Activated T-cell treated with anti-CD3 and anti-CD28 coated beads, Interleukin-2, amount 50 U/mL, for 48 hours (primary cell): ENCODE measurements at regions not wholly inside any gene's neighbourhood (a gene's known extent, or its start where the extent isn't known, plus 50 kb on each side); places are given as distances from the start of the nearest gene placed in this dataset.

Source experiments
- DNase-seq, 2 experiments: peaks; one replicate each; pipeline ENCODE4 v3.0.0-alpha.2; 2020

GRCh38 chr1:235025422-235025984 lies 103.1 kb downstream of the TOMM20 start:
- DNase-seq: peak; percentile 23 to 26

GRCh38 chr1:235024711-235025421 lies 103.8 kb downstream of the TOMM20 start:
- DNase-seq: peak; percentile 16 to 19

GRCh38 chr1:235023711-235024439 lies 104.8 kb downstream of the TOMM20 start:
- no peak for DNase-seq

- DNase-seq: no peak
Observed at GRCh38 chr1:235022981-235023710, 105.5 kb downstream of the TOMM20 start.

- no peak for DNase-seq
Observed at GRCh38 chr1:235022341-235022980, 106.2 kb downstream of the TOMM20 start.

- DNase-seq: no peak
Observed at GRCh38 chr1:235021815-235022214, 106.8 kb downstream of the TOMM20 start.

GRCh38 chr1:235021321-235021720 lies 107.3 kb downstream of the TOMM20 start:
- DNase-seq: no peak

GRCh38 chr1:235019961-235020360 lies 108.7 kb downstream of the TOMM20 start:
- peak in 1 of 2 experiments; percentile 15 for DNase-seq

GRCh38 chr1:235019471-235019870 lies 109.2 kb downstream of the TOMM20 start:
- DNase-seq: no peak

GRCh38 chr1:235018720-235019444 lies 109.8 kb downstream of the TOMM20 start:
- DNase-seq: peak; percentile 62 to 64

GRCh38 chr1:235018161-235018560 lies 110.5 kb downstream of the TOMM20 start:
- peak in 1 of 2 experiments; percentile 19 for DNase-seq

- peak in 1 of 2 experiments; percentile 15 for DNase-seq
Observed at GRCh38 chr1:235017719-235018118, 110.9 kb downstream of the TOMM20 start.

GRCh38 chr1:235017191-235017590 lies 111.4 kb downstream of the TOMM20 start:
- peak in 1 of 2 experiments; percentile 14 for DNase-seq

- peak; percentile 68 to 71 for DNase-seq
Observed at GRCh38 chr1:235015291-235015985, 113.2 kb downstream of the TOMM20 start.

- DNase-seq: peak in 1 of 2 experiments; percentile 18
Observed at GRCh38 chr1:235014756-235015155, 113.9 kb downstream of the TOMM20 start.

- no peak for DNase-seq
Observed at GRCh38 chr1:235013512-235013911, 115.1 kb downstream of the TOMM20 start.

- no peak for DNase-seq
Observed at GRCh38 chr1:235012436-235013210, 116.0 kb downstream of the TOMM20 start.

GRCh38 chr1:235011599-235012435 lies 116.8 kb downstream of the TOMM20 start:
- DNase-seq: peak; percentile 92 to 94

- peak; percentile 81 to 83 for DNase-seq
Observed at GRCh38 chr1:235011064-235011598, 117.5 kb downstream of the TOMM20 start.
